ENCODE measurements at regions not wholly inside any gene's neighbourhood (a gene's known extent, or its start where the extent isn't known, plus 50 kb on each side); places are given as distances from the start of the nearest gene placed in this dataset.

DNA sequence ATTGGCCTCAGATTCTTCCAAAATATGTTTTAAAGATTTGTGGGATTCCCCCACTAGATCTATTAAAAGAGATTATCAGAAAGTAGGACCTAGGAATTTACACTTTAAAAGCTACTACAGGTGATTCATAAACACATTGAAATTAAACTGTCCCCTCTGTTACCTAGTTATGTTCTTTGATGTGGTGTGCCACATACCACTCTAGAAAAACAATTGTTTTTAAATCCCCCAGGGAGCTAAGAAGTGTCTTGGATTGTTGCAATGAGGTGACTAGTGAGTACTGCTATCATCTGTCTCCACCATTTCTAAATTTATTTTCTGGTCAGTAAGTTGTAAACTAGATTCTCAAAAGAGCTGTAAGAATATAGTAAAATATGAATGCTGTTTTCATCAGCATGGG is 214.5 kb upstream of the DOK6 start:
- H3K4me3 ChIP-seq (ENCODE audit: low read depth, low read length): no peak overlapping the region
- no peak overlapping the region for H3K27ac ChIP-seq (ENCODE audit: extremely low read depth, low read depth, low read length)
- no peaks in the 10 kb centered on the region for H3K4me1 ChIP-seq (ENCODE audit: control insufficient read depth, insufficient read depth, low read length)
- ChIA-PET CTCF (interaction anchor here (0.6 kb wide), 1 partner anchor 1324 kb away, joined by 3 read pairs; no protein-coding TSS in a partner anchor), POLR2A (no interaction called here)
- no peaks in the 10 kb centered on the region for H3K36me3 ChIP-seq (ENCODE audit: control insufficient read depth in 2 of 2, insufficient read depth in 1 of 2, low read length in 2 of 2)
- no peak for TF ChIP-seq ZNF354C (tag by site-specific recombination; IDR thresholded peaks at IDR 0.05; ENCODE audit: borderline replicate concordance, low read depth)
- TF ChIP-seq ZNF580 (tag by site-specific recombination; IDR thresholded peaks at IDR 0.05): no peak
- TF ChIP-seq ZNF596 (tag by site-specific recombination; IDR thresholded peaks at IDR 0.05): no peak
- TF ChIP-seq BCL11B (tag by site-specific recombination; IDR thresholded peaks at IDR 0.05; ENCODE audit: low read depth): no peak
- TF ChIP-seq MEIS1 (CRISPR knock-in tag; IDR thresholded peaks at IDR 0.05; ENCODE audit: borderline replicate concordance): no peak
- TF ChIP-seq KLF10 (tag by site-specific recombination; IDR thresholded peaks at IDR 0.05): no peak
- TF ChIP-seq SCRT1 (tag by site-specific recombination; IDR thresholded peaks at IDR 0.05; ENCODE audit: borderline replicate concordance): no peak
- no peaks in the 10 kb centered on the region for H3K9me3 ChIP-seq (ENCODE audit: control insufficient read depth, insufficient read depth, low read depth, low read length)

DNA sequence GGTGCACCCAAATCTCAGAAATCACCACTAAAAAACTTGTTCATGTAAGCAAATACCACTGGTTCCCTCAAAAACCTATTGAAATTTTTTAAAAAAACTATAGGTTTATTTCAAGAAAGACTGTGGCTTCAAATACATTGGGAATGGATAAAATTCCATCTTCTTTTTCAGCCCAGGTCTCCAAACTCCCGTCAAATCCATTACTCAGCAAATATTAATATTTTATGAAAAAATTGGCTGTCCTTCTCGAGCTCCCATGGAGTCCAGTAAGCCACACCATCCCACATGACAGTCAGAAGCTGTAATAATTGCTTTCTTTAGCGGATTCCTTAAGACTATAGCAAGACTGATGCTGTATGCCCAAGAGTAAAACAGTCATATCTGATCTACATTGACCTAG is 204.4 kb upstream of the DOK6 start:
- TF ChIP-seq ZNF423 (tag by site-specific recombination; IDR thresholded peaks at IDR 0.05) (no peak), ZNF777 (tag by site-specific recombination; IDR thresholded peaks at IDR 0.05; ENCODE audit: borderline replicate concordance) (no peak), SCRT1 (tag by site-specific recombination; IDR thresholded peaks at IDR 0.05; ENCODE audit: borderline replicate concordance) (no peak), ZNF292 (tag by site-specific recombination; IDR thresholded peaks at IDR 0.05; ENCODE audit: borderline replicate concordance, low read depth) (no peak), ZNF155 (tag by site-specific recombination; IDR thresholded peaks at IDR 0.05) (no peak), ZNF426 (tag by site-specific recombination; IDR thresholded peaks at IDR 0.05) (no peak), OSR2 (tag by site-specific recombination; IDR thresholded peaks at IDR 0.05) (no peak), ZNF555 (tag by site-specific recombination; conservative IDR thresholded peaks at IDR 0.05) (no peak), GLI4 (tag by site-specific recombination; IDR thresholded peaks at IDR 0.05) (no peak), ZBTB48 (tag by site-specific recombination; IDR thresholded peaks at IDR 0.05) (no peak)
- TF ChIP-seq, protein P1, sequence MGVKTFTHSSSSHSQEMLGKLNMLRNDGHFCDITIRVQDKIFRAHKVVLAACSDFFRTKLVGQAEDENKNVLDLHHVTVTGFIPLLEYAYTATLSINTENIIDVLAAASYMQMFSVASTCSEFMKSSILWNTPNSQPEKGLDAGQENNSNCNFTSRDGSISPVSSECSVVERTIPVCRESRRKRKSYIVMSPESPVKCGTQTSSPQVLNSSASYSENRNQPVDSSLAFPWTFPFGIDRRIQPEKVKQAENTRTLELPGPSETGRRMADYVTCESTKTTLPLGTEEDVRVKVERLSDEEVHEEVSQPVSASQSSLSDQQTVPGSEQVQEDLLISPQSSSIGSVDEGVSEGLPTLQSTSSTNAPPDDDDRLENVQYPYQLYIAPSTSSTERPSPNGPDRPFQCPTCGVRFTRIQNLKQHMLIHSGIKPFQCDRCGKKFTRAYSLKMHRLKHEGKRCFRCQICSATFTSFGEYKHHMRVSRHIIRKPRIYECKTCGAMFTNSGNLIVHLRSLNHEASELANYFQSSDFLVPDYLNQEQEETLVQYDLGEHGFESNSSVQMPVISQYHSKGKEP (tag by site-specific recombination; IDR thresholded peaks at IDR 0.05): no peak
- TF ChIP-seq, protein P2, sequence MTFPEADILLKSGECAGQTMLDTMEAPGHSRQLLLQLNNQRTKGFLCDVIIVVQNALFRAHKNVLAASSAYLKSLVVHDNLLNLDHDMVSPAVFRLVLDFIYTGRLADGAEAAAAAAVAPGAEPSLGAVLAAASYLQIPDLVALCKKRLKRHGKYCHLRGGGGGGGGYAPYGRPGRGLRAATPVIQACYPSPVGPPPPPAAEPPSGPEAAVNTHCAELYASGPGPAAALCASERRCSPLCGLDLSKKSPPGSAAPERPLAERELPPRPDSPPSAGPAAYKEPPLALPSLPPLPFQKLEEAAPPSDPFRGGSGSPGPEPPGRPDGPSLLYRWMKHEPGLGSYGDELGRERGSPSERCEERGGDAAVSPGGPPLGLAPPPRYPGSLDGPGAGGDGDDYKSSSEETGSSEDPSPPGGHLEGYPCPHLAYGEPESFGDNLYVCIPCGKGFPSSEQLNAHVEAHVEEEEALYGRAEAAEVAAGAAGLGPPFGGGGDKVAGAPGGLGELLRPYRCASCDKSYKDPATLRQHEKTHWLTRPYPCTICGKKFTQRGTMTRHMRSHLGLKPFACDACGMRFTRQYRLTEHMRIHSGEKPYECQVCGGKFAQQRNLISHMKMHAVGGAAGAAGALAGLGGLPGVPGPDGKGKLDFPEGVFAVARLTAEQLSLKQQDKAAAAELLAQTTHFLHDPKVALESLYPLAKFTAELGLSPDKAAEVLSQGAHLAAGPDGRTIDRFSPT (tag by site-specific recombination; IDR thresholded peaks at IDR 0.05): no peak
- TF ChIP-seq, protein P3, sequence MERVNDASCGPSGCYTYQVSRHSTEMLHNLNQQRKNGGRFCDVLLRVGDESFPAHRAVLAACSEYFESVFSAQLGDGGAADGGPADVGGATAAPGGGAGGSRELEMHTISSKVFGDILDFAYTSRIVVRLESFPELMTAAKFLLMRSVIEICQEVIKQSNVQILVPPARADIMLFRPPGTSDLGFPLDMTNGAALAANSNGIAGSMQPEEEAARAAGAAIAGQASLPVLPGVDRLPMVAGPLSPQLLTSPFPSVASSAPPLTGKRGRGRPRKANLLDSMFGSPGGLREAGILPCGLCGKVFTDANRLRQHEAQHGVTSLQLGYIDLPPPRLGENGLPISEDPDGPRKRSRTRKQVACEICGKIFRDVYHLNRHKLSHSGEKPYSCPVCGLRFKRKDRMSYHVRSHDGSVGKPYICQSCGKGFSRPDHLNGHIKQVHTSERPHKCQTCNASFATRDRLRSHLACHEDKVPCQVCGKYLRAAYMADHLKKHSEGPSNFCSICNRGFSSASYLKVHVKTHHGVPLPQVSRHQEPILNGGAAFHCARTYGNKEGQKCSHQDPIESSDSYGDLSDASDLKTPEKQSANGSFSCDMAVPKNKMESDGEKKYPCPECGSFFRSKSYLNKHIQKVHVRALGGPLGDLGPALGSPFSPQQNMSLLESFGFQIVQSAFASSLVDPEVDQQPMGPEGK (tag by site-specific recombination; IDR thresholded peaks at IDR 0.05): no peak
- ChIA-PET CTCF (no interaction called here), POLR2A (no interaction called here)
- no peaks in the 10 kb centered on the region for H3K4me1 ChIP-seq (ENCODE audit: control insufficient read depth, insufficient read depth, low read length)
- H3K9me3 ChIP-seq (ENCODE audit: control insufficient read depth, insufficient read depth, low read depth, low read length): no peaks in the 10 kb centered on the region
- H3K27ac ChIP-seq (ENCODE audit: extremely low read depth, low read depth, low read length): no peak overlapping the region
- H3K36me3 ChIP-seq (ENCODE audit: control insufficient read depth in 2 of 2, insufficient read depth in 1 of 2, low read length in 2 of 2): no peaks in the 10 kb centered on the region
- H3K4me3 ChIP-seq (ENCODE audit: low read depth, low read length): no peak overlapping the region
